ENCODE measurements at regions not wholly inside any gene's neighbourhood (a gene's known extent, or its start where the extent isn't known, plus 50 kb on each side); places are given as distances from the start of the nearest gene placed in this dataset.

GRCh38 chr22:47384977-47385376 lies 622.5 kb downstream of the TBC1D22A start:
- no peaks in the 10 kb centered on the region for H3K27me3 ChIP-seq (ENCODE audit: insufficient read depth in 3 of 3, low read length in 2 of 3)

DNA sequence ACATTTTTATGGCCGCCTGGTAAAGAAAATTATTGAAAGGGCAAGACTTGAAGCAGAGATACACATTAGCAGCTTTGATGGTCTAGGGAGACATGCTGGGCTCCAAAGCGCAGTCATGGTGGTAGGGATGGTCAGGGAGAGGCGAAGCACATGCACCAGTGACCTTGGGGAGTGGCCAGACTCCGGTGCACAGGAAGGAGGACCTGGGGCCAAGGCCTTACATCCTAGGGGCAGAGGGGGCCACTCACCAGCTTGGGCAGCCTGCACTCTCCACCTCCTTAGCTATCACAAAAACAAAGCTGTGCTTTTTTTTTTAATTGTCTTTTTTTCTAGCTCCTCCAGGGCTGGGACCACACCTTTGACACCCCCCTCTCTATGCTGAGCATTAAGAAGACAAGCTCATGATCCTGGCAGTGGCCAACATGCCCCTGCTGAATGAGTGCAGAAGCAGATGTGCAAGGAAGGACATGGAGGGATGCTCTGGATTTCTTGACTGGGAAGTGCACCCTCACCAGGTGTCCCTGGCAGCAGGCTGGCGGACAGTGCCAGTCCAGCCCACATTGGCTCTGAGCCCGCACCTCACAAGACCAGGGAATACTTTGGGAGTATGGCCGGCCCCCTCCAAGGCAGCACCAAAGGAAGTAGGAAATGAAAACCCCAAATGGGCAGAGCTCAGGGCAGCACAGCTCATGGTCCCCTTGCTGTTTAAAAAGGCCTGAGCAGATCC lies 619.9 kb downstream of the TBC1D22A start:
- intact Hi-C loops (cut with DNase I) = no loop called here
- Histone ChIP-seq H3K27ac (no peak overlapping the region), H3K27me3 (ENCODE audit: insufficient read depth in 3 of 3, low read length in 2 of 3) (no peaks in the 10 kb centered on the region), H3K9me3 (no peaks in the 10 kb centered on the region), H3K36me3 (ENCODE audit: insufficient read depth in 1 of 2, low read depth in 1 of 2) (no peaks in the 10 kb centered on the region), H3K4me1 (no peaks in the 10 kb centered on the region), H3K4me3 (no peak overlapping the region)
- TF ChIP-seq, protein P1, sequence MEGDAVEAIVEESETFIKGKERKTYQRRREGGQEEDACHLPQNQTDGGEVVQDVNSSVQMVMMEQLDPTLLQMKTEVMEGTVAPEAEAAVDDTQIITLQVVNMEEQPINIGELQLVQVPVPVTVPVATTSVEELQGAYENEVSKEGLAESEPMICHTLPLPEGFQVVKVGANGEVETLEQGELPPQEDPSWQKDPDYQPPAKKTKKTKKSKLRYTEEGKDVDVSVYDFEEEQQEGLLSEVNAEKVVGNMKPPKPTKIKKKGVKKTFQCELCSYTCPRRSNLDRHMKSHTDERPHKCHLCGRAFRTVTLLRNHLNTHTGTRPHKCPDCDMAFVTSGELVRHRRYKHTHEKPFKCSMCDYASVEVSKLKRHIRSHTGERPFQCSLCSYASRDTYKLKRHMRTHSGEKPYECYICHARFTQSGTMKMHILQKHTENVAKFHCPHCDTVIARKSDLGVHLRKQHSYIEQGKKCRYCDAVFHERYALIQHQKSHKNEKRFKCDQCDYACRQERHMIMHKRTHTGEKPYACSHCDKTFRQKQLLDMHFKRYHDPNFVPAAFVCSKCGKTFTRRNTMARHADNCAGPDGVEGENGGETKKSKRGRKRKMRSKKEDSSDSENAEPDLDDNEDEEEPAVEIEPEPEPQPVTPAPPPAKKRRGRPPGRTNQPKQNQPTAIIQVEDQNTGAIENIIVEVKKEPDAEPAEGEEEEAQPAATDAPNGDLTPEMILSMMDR (IDR thresholded peaks at IDR 0.05) = no peak
- 76 to 82% (median 79%) methylated on average over 7 of the region's 7 CpGs for WGBS, 3 donors
- no peak for ATAC-seq
- DNase-seq = no peak

More at GRCh38 chr22:47384977-47385376, 622.5 kb downstream of the TBC1D22A start:
- Histone ChIP-seq H3K9me3 (no peaks in the 10 kb centered on the region), H3K27ac (no peak overlapping the region), H3K4me3 (no peak overlapping the region), H3K4me1 (no peaks in the 10 kb centered on the region), H3K36me3 (ENCODE audit: insufficient read depth in 1 of 2, low read depth in 1 of 2) (no peaks in the 10 kb centered on the region)
- WGBS, 3 donors = 71 to 85% (median 83%) methylated on average over 8 of the region's 8 CpGs
- DNase-seq (no peak), ATAC-seq (no peak)
- intact Hi-C loops (cut with DNase I) = no loop called here
- TF ChIP-seq, protein P1 (IDR thresholded peaks at IDR 0.05) = no peak

DNA sequence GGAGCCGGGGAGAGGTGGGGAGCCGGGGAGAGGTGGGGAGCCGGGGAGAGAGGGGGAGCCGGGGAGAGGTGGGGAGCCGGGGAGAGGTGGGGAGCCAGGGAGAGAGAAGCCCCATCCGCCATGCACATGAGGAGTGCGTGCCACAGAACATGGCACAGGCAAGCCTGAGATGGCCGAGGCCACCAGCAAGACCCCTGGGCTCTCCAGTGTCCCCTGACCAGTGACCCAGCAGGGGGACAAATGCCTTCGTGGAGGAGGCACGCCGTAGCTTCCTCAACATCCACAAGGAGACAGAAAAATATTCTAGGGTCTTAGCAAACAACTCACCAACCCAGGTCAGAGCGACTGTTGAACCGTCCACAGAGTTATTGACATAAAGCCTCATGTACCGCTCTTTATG lies 618.8 kb downstream of the TBC1D22A start:
- DNase-seq = no peak
- no peaks in the 10 kb centered on the region for H3K9me3 ChIP-seq
- no peak overlapping the region for H3K27ac ChIP-seq
- no peaks in the 10 kb centered on the region for H3K4me1 ChIP-seq
- H3K4me3 ChIP-seq = no peak overlapping the region
- no peaks in the 10 kb centered on the region for H3K27me3 ChIP-seq (ENCODE audit: insufficient read depth in 3 of 3, low read length in 2 of 3)
- TF ChIP-seq, protein P1 (IDR thresholded peaks at IDR 0.05) = no peak
- 75 to 87% (median 87%) methylated on average over 10 to 14 of the region's 14 CpGs for WGBS, 3 donors
- intact Hi-C loops (cut with DNase I) = no loop called here
- no peaks in the 10 kb centered on the region for H3K36me3 ChIP-seq (ENCODE audit: insufficient read depth in 1 of 2, low read depth in 1 of 2)
- no peak for ATAC-seq

DNA sequence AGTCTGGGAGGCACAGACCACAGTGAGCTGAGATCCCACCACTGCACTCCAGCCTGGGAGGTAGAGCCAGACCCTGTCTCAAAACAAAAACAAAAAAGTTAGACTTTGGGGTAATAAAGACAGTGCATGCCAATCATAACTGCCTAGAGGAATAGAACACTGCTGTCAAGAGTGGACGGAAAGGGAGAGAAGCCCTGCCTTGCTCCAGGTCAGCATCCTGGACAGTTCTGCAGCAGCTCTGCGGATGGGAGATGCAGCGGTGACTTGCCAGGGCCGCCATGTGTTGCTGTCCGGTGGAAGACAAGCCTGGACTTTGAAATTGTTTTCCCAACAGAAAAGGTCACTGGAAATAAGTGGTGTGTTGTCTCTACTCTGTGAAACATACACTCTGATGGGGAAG lies 618.2 kb downstream of the TBC1D22A start:
- H3K27me3 ChIP-seq (ENCODE audit: insufficient read depth in 3 of 3, low read length in 2 of 3) = peaks cover 0 to 3% (median 0%) of the 10 kb centered on the region in 3 donors
- H3K27ac ChIP-seq = no peak overlapping the region
- intact Hi-C loops (cut with DNase I) = no loop called here
- no peaks in the 10 kb centered on the region for H3K4me1 ChIP-seq
- TF ChIP-seq, protein P1 (IDR thresholded peaks at IDR 0.05) = no peak
- WGBS, 3 donors = 73 to 76% (median 75%) methylated on average over 5 of the region's 5 CpGs
- DNase-seq (no peak), ATAC-seq (no peak)
- no peak overlapping the region for H3K4me3 ChIP-seq
- no peaks in the 10 kb centered on the region for H3K9me3 ChIP-seq
- H3K36me3 ChIP-seq (ENCODE audit: insufficient read depth in 1 of 2, low read depth in 1 of 2) = no peaks in the 10 kb centered on the region

- Histone ChIP-seq H3K4me3 (no peak overlapping the region), H3K27ac (no peak overlapping the region), H3K27me3 (ENCODE audit: insufficient read depth in 3 of 3, low read length in 2 of 3) (peaks cover 0 to 3% (median 3%) of the 10 kb centered on the region in 3 donors), H3K4me1 (no peaks in the 10 kb centered on the region), H3K36me3 (ENCODE audit: insufficient read depth in 1 of 2, low read depth in 1 of 2) (no peaks in the 10 kb centered on the region), H3K9me3 (no peaks in the 10 kb centered on the region)
- 83 to 97% (median 96%) methylated on average over 7 to 29 of the region's 37 CpGs for WGBS, 3 donors
- ATAC-seq (no peak), DNase-seq (no peak)
- TF ChIP-seq, protein P1 (IDR thresholded peaks at IDR 0.05) = no peak
- intact Hi-C loops (cut with DNase I) = no loop called here
Observed at GRCh38 chr22:47379037-47379436, 616.6 kb downstream of the TBC1D22A start.

All from psoas muscle (tissue), 7 donors.